CD4-positive, alpha-beta T cell treated with Interleukin-1 beta for 1 hour (primary cell): ENCODE measurements at regions not wholly inside any gene's neighbourhood (a gene's known extent, or its start where the extent isn't known, plus 50 kb on each side); places are given as distances from the start of the nearest gene placed in this dataset.
"Not testable (repeated sequence)": the region's sequence is repeated elsewhere in the genome, so short reads cannot be mapped to it uniquely, and the experiment has no call there.

Experiments used
- DNase-seq, 2 donors: peaks; one replicate each; pipeline ENCODE4 v3.0.0-alpha.2; 2020 to 2022

DNA sequence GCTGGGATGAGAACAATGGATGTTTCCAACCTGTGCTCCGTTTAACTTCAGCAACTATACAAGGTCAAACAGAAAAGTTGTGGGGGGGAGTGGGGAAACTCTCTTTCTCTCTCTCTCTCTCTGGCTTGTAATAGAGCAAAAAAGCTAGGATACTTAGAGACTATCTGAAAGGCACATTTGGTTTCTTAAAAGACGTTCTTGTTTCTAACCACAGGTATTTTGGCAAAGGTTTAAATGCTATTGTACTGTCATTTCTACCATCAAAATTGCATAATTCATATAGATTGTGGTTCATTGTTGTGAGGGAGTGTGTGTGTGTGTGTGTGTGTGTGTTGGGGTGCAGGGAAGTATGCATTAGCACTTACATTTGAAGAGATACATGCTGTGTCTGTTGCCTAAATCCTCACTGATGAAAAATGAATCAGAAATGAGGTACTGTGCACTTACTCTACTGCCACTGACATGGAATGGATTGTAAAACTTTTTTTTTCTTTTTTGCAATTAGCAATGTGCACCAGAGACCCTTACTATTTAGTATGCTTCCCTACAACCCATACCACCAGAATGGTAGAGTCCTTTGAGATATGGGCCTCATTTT, 841.0 kb upstream of the PIK3C3 start:
- DNase-seq = no peak

GRCh38 chr18:41099451-41099850, 855.6 kb upstream of the PIK3C3 start:
- DNase-seq = no peak

DNA sequence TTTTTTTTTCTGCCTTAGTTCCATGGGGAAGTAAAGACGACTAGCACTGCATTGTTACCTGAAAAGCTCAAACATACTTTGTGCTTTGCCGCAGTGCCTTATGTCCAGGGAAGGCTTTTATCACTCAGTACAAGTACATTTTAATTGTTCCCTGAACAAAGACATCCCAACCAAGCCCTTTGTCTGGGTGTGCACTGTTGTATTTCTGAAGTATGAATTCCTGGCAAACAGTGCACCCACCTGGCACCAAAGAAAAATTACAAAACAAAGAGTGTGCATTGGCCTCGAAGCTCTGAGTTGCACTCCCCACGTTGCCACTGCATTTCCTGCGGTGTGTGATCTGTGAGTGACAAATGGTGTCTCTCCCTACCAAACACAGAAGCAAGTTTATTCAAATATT, 858.5 kb upstream of the PIK3C3 start:
- no peak for DNase-seq

GRCh38 chr18:41077076-41077475, 878.0 kb upstream of the PIK3C3 start:
- no peak for DNase-seq

- DNase-seq = no peak
These were observed 879.8 kb upstream of the PIK3C3 start for GRCh38 chr18:41075212-41075611.

GRCh38 chr18:41073372-41073954, 881.6 kb upstream of the PIK3C3 start:
- DNase-seq = no peak

DNA sequence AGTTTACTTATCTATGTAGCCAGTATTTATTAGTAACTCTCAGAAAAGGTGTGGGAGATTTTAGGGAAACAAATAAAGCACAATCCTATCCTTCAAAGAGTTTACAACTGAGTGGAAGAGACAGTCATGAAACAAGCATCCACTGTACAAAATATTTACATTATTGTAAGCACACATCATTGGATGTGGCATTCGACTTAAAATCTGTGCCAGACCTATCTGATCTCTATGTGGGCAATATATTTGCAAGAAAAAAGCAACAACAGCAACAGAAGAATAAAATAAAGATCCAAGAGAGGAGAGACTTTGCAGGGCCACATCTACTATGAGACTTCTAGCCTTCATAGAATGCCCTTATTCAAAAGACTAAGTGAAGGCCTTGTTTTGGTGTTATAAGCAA, 882.1 kb upstream of the PIK3C3 start:
- no peak for DNase-seq

- no peak for DNase-seq
These were observed 883.2 kb upstream of the PIK3C3 start for GRCh38 chr18:41071826-41072225.

DNA sequence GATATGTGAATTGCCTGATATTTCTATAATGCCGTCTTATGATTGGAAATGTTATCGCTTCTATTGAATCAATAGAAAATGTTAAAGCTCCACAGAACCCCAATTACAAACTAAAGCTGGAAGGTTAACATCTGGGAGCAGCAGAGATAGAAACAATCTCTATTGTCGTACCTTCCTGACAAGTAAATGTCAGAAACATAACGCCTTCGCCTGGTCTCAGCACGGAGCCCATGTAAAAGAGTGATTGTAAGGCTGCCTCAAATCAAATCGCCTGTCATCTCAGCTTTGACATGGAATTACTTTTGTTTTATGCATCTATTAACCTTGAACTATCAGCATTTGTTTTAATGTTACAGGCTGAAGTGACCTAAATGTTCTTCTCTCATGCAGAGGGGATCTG, 885.9 kb upstream of the PIK3C3 start:
- DNase-seq = no peak

- DNase-seq = no peak
These were observed 890.1 kb upstream of the PIK3C3 start for GRCh38 chr18:41064916-41065315.

DNA sequence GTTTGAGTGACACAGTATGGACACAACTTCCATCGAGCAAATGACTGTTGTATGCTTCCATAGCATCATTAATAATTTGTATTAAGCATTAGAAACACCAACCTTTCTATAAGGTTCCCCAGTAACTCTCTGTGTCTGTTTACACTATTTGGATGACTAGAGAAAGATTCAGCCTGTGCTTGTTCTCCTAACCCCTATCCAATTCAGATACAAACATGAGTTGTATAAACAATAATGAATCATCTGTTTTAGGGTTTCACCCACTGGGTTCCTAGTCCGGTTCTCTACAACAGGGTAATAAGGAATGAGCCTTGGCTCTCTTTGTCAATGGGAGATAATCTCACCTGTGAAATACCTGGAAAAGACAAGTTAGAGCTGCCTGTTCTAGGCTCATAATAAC, 894.1 kb upstream of the PIK3C3 start:
- DNase-seq = no peak

DNA sequence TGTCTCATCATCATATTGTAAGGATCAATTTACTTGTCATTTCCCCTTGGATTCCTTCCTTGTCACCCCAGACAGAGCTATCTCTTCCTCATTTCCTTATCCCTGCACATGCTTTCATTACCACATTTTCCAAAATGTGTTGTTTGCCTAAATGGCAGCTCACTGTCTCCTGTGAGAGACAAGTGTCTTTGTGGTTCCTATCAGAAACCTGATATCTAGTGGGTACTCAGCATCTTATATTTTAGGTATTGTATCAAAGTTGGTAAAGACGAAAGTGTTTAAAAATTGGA, 896.0 kb upstream of the PIK3C3 start:
- DNase-seq = no peak

DNA sequence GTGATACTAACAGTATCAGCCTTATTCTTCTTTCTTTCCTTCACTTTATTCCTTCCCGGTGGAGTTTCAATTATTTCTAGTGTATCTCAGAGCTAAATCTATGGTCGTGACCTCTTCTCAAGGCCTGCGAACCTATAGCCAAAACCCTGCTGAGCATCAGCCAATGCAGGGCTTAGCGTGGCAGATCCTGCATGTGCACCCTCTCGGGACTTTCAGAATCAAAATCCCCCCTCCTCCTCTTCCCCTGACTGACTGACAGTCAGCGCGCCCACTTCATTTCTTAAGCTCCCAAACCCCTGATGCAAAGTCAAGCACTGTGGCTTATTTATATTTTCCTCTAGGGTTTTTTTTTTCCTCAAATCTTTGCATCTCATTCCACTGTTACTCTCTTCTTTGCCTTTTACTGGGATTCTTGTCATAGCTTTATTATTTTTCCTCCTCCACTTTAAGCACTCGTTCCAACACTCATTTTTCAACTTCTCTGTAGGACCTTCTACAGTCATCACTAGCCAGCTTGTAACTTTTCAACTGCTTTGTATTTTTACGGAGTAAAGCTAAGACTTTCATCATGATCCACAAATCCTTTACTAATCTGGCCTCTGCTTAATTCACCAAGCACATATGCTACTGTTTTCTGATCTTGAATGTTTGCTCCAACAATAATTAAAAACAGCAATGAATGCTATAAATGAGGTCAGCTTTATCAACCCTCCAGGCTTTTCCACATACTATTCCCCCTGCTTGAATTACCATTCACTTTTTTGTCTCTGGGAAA, 896.5 kb upstream of the PIK3C3 start:
- no peak for DNase-seq

DNA sequence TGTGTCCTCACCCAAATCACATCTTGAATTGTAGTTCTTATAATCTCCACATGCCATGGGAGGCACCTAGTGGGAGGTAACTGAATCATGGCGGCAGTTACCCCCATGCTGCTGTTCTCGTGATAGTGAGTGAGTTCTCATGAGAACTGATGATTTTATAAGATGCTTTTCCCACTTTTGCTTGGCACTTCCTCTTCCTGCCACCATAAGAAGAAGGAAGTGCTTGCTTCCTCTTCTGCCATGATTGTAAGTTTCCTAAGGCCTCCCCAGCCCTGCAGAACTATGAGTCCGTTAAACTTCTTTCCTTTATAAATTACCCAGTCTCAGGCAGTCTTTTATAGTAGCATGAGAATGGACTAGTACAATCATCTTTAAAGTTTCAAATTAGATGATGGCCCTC, 902.4 kb upstream of the PIK3C3 start:
- DNase-seq = no peak

- DNase-seq = not testable (repeated sequence)
These were observed 908.8 kb upstream of the PIK3C3 start for GRCh38 chr18:41046250-41046649.

DNA sequence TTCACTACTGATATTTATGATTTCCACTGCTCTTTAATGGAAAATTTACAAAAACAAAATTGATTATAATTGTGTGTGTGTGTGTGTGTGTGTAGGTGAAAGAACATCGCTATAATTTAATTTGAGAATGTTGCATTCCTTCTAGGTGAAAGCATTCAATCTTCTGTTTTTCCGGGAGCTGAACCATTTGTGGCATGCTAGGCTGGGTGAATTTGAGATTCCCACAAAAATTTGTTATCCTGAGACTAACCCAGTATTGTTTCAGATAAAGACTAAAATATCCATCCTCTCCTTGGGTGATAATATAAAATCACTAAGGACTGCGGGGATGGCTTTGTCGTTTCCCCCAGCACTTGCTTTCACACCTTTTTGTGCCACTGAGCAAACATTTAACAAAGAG, 911.2 kb upstream of the PIK3C3 start:
- no peak for DNase-seq

DNA sequence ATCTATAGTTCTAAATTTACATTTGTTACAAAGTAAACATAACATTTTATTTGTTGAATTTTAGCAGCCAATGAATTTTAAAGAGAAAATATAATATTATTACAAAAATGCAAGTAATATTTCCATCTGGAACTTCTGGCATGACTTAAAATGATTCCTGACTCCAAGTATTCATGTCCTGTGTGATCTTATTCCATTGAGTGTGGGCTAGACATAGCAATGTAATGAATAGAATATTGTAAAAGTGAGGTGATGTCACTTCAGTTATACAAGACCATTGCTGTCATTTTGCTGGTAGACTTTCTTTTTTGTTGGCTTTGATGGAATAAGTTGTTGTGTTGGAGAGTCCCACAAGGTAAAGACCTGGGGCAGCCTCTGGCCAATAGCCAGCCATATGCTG, 912.2 kb upstream of the PIK3C3 start:
- DNase-seq = no peak

GRCh38 chr18:41038071-41038470, 917.0 kb upstream of the PIK3C3 start:
- no peak for DNase-seq

- no peak for DNase-seq
These were observed 918.7 kb upstream of the PIK3C3 start for GRCh38 chr18:41036346-41036745.

GRCh38 chr18:41034413-41034812, 920.6 kb upstream of the PIK3C3 start:
- DNase-seq = no peak

DNA sequence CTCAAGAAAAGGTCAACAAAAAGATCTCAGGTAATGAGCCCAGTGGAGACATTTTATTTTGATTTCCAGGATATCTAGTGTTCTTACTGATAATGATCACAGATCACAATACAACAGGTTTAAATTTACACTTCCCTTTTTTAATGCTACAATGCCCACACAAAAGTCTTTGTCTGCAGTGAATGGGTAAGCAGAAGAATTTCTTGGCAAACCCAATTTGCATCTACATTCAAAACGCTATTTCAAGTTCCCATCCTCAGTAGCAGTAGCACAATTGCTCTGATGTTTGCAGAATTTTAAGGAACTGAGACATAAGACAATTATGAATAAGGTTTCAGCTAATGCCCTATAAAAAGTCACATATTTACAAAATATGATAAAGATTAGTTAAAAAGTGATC, 929.4 kb upstream of the PIK3C3 start:
- no peak for DNase-seq

DNA sequence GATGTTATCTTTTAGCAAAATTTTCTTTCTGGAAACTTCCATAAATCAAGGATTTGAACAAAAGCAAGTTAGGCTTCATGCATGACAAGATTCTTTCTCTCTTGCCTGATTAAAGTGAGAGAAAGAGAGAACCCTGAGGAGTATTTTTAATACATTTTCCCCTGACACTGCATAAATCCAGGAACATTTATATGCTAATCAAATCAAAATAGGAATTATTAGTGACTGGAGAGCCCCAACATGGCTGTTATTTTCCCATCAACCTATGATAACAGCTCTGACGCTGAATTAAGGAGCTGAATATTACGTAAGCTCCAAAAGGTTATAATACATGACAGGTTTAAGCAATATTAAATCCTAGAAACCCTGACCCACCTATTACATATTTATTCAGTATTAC, 930.2 kb upstream of the PIK3C3 start:
- DNase-seq = no peak

DNA sequence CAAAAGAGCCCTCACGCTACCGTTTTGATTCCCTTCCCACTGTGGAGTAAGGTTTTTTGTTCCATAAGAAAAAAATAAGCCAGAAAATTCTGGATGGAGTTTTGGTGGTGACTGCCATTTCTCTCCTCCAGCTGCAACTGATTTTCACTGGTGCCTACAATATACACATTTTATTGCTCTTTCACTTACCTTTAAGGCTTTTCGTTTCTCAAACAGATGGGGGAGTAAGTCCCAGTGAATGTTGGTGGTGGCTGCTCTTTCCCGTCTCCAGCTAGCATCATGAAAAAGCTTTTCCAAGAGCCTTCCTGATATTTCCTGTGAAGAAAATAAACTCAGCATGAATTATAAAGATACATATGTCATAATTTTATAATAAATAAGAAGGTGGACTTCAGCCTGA, 932.5 kb upstream of the PIK3C3 start:
- no peak for DNase-seq

DNA sequence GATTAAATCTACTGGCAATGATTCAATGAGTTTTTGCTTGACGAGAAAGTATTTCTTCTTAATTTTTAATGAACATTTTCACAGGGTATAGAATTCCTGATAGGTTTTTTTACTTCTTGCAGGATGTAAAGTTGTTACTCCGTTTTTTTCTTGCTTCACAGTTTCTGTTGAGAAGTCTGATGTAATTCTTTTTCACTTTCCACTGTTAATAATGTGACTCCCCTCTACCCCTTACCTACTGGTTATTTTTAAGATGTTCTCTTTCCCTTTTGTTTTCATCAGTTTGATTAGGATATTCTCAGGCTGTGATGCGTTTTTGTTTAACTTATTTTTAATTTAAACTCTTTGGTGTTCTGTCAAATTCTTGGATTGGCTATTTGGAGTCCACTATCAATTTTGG, 933.9 kb upstream of the PIK3C3 start:
- no peak for DNase-seq

DNA sequence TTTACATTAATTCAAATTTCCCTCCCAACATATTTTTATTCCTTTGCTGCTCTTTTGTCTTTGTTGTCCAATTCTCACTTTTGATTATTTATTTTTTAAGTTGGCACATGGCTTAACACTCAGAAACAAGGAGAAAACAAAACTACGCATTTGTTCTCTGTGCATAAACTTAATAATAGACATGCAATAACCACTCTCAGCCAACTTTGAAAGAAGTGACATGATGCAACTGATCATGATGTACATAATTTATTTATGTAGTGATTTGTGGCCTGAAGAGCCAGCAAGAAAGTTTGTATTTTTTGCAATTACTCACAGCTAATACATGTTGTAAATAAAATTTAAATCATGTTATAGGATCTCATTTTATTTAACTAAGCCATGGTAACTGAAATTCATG, 942.8 kb upstream of the PIK3C3 start:
- DNase-seq = no peak
